HepG2 (cell line): ENCODE measurements at regions not wholly inside any gene's neighbourhood (a gene's known extent, or its start where the extent isn't known, plus 50 kb on each side); places are given as distances from the start of the nearest gene placed in this dataset.

ENCODE experiments used
- ARNT2 ChIP-seq: sonication (generic); formaldehyde crosslinking; IDR thresholded peaks from 2 replicates; pipeline ENCODE4 v1.8.0; 2022; ENCODE audit warnings: mild to moderate bottlenecking, low read depth, missing genetic modification reagents, moderate library complexity
- E2F1 ChIP-seq: sonication (generic); formaldehyde crosslinking; IDR thresholded peaks from 2 replicates; pipeline ENCODE4 v1.5.0; 2020; ENCODE audit warnings: missing genetic modification reagents
- U2AF1 ChIP-seq: fragments of 200-400 bp; formaldehyde crosslinking; optimal IDR thresholded peaks from 2 replicates; pipeline ENCODE3; 2017; ENCODE audit warnings: mild to moderate bottlenecking, low read depth, low read length

DNA sequence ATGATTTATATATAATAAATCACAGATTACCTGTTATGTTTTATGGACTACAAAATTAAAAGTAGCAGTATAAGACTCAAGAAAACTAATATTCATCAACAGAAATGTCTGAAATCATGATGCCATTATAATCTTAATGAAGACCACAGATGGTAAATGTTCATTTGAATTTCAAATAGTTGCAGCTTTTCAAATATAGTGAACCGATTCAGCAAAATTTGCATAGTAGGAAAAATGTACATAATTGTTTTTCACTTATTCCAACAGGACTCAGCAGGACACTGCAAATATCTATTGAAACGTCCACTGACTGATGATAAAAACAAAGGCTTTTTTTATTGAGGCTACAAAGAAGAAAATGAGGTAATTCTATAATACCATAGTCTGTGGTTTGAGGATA is 51.2 kb upstream of the LSM8 start (continued):
- TF ChIP-seq E2F1 (no peak), ARNT2 (CRISPR knock-in tag) (no peak), U2AF1 (no peak)
